ENCODE measurements at regions not wholly inside any gene's neighbourhood (a gene's known extent, or its start where the extent isn't known, plus 50 kb on each side); places are given as distances from the start of the nearest gene placed in this dataset.
A peak's percentile ranks its signal among the peaks of the same experiment; 100 is the strongest.
"Not testable (repeated sequence)": the region's sequence is repeated elsewhere in the genome, so short reads cannot be mapped to it uniquely, and the experiment has no call there.

DNA sequence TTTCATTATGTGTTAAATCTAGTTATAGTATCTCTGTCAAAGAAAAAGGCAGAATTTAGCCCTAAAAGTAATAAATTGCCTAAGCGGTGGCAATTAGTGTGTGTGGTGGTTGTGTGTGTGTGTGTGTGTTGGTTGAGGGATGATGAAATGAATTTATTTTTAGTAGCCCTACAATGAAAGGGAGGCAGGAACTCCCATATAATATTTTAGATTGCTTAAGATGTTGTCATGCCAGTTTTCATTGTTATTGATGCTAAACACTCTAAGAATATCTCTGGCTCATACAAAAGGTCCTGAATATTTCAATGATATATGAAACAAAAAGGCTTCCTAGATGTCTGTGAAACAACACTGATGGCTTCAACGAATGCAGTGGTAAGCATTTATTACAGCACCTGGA is 140.6 kb upstream of the TBC1D5 start:
- DNase-seq, result no peak

DNA sequence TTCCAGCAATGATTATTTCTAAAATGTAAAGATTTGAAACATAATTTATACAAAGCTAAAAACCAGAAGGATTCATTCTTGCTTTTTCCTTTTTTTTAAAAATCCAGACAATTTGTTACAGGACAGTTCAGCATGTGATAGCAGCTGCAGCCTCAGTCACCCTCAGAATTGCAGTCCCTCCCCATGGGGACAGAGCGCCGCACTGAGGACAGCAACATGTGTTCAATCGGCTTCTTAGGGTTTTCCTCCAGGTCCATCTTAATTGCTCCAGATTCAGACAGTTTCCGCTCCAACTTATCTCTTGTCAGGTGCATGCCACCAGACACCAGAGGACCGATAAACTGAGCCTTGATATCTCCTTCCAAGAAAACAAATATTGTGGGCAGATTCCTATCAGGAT is 134.9 kb upstream of the TBC1D5 start:
- no peak for DNase-seq

DNA sequence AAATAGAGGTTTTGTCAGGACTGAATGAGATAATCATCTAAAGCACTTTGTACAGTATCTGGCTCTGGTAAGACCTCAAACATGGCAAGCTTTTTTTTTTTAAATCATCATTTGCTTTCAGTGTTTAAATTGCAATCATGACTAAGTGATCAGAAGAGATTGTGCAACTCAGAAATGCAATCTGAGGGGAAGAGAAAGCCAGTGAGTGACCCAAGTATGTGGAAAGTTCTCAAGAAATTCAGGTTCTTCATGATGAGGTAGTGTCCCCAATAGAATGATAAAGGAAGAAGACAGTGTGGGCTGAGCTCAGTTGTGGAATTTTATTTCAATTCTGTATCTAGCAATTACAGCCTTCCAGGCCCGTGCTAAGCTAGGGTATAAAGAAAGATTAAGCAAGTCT is 132.2 kb upstream of the TBC1D5 start:
- no peak for DNase-seq

DNA sequence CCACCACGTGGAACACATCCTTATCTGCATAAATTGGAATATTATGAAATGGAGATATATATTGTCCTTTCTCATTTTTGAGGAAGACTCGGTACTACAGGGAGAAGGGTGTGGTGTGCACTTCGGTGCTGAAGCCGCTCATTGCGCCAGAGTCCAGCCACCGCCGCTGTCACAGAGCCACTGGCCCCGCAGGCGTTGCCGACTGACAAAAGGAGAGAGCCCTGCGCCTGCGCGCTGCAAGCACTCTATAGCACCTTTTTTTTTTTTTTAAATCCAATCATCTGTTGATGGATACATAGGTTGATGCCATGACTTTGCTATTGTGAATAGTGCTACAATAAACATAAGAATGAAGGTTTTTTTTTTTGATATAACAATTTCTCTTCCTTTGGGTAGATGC is 130.0 kb upstream of the TBC1D5 start:
- DNase-seq, result no peak

DNA sequence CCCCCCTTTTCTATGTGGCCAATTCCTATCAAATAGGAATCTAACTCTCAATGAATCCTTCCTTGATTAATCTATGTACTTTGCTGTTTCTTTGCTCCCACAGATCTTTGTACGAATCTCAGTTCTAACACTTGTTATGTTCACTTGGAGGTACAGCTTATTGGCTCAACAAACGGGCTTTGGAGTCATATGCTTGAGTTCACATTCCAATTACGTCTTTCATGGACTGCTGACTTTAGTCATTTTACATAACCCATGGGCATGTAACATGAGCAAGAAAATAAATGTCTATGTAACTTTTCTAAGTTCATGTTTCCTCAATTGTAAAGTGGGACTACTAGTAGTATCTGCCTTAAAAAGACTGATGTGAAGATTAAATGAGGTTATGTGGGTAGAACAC is 123.2 kb upstream of the TBC1D5 start:
- DNase-seq, result no peak

DNA sequence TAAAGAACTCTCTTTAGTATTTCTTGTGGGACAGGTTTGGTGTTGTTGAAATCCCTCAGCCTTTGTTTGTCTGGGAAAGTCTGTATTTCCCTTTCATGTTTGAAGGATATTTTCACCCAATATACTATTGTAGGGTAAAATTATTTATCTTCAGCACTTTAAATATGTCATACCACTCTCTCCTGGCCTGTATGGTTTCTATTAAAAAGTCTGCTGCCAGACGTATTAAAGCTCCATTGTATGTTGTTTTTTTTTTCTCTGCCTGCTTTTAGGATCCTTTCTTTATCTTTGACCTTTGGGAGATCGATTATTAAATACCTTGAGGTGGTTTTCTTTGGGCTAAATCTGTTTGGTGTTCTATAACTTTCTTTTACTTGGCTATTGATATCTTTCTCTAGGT is 119.0 kb upstream of the TBC1D5 start:
- DNase-seq, result no peak

DNA sequence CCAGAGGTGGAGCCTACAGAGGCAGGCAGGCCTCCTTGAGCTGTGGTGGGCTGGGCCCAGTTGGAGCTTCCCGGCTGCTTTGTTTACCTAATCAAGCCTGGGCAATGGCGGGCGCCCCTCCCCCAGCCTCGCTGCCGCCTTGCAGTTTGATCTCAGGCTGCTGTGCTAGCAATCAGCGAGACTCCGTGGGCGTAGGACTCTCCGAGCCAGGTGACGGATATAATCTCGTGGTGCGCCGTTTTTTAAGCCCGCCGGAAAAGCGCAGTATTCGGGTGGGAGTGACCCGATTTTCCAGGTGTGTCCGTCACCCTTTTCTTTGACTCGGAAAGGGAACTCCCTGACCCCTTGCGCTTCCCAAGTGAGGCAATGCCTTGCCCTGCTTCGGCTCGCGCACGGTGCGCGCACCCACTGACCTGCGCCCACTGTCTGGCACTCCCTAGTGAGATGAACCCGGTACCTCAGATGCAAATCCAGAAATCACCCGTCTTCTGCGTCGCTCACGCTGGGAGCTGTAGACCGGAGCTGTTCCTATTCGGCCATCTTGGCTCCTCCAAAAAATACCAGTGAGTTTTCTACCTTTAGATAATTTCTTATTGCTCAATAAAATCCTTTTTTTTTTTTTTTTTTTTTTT is 118.5 kb upstream of the TBC1D5 start:
- not testable (repeated sequence) for DNase-seq

DNA sequence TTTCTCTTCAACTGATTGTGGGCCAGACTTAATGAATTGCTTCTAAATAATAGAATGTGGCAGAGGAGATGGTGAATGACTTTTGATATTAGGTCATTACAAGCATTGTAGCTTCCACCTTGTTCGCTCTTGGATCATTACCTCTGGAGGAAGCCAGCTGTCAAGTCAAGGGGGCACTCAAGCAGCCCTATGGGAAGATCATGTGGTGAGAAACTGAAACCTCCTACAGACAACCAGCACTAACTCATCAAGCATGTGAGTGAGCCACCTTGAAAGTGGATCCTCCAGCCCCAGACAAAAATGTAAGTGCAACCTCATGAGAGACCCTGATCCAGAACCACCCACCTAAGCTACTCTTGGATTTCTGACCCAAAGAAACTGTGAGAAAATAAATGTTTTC is 109.8 kb upstream of the TBC1D5 start:
- DNase-seq, result no peak

DNA sequence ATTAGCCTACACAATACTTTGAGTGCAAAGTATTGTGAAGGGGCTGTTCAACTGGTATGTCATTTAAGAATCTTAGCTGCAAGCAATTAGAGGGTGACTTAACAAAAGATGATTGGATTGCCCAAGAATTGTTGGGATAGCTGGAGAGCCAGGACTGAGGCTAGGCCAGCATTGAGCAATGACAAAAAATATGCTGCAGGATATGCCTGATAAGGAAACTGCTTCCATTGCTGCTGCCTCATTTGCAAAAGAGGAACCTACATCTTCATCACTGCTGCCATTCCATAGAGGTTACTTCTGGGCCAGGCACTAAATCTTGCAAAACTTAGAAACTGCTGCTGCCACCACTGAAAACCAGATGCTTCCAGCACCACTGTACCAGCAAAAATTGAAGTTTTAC is 108.0 kb upstream of the TBC1D5 start:
- DNase-seq, result no peak

DNA sequence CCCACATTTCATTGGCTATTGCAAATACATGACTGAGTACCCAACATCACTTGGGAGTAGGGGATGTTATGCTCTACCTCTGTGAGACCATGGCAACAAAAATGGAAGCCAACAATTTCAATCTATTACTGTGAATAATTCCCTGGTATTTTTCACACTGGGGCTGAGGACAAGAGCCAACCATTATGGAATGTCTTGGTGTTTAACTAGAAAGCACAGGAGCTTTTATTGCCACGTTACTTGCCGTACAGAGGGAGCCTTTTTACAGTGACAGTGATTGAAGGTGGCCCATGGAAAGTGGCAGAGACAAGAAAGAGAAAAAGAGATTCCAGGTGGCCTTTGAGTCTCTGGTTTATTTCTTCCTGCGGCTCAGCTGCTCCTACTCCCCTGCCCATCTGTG is 105.7 kb upstream of the TBC1D5 start:
- no peak for DNase-seq

DNA sequence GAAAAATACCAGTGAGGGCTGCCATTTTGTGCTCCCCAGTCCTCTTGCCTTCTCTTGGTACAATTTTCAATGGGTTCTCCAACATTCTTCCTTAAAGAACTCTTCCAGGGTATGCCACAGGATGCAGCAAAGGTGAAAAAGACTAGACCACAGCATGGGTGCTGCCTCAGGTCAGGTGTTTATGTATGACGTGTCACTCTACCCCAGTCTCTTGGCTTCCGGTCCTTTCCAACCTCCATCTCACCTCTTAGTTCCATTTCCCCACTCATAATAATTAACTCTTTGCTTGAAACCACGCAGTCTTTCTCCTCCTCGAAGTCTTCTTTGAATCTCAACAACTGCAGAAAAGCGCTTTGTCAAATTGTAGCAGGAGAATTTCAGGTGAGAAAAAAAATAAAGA is 104.7 kb upstream of the TBC1D5 start:
- DNase-seq, result no peak

DNA sequence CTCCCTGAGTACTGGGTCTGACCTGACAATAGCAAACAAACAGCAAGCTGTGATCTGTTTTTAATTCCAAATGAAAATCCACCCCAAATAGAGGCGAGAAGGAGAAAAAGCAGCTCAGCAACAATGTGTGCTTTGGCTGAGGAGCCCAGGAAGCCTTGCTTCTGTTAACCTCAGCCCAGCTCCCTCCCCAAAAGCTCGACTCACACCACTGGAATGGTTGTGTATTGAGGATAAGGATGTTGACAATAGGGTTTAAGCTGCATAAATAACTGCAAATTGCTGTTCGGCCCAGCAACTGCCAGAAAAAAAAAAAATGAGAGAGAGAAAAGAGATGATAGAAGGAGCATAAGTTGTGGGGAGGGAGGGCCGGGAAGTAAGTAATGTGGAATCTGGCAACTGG is 104.0 kb upstream of the TBC1D5 start:
- DNase-seq, result no peak

DNA sequence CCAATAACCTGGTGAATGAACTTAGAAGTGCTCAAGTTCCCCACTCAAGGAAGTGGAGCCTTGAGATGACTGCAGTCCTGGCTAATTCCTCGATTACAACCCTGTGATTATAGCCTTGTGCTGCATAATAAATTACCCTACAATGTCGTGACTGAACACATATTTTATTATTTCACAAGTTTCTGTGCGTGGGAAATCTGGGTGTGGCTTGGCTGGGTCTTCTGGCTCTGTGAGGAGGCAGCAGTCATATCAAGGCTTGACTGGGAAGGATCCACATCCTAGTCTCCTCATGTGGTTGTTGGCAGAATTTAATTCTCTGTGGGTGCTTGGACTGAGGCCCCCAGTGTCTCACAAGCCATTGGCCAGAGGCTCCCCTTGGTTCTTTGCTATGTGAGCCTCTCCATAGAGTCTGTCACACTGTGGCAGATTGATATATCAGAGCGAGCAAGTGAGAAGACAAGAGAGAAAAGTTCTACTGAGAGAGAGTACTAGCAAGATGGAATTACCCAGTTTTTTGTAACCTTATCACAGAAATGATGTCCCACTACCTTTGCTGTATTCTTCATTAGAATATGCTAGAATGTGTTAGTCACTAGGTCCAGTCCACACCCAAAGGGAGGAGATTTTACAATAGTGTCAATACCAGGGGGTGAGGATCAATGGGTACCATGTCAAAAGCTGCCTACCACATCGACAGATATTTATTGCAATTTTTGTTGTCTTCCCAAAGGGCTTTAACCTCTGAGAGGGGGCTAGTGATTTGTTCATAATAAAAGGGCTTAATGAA is 102.8 kb upstream of the TBC1D5 start:
- DNase-seq, result no peak

DNA sequence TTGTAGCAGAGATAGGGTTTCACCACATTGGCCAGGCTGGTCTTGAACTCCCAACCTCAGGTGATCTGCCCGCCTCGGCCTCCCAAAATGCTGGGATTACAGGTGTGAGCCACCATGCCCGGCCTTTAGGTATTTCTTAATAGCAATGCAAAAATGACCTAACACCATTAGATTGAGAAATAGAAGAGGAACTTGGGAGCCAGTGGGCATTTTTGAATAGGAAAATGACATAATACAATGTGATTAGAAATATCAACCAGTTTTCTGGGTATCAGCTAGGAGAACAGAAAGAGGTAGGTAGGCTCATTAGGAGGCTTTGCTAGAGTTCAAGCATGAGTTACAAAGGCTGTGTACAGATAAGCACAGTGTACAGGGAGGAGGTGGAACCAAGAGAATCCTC is 101.8 kb upstream of the TBC1D5 start:
- no peak for DNase-seq

DNA sequence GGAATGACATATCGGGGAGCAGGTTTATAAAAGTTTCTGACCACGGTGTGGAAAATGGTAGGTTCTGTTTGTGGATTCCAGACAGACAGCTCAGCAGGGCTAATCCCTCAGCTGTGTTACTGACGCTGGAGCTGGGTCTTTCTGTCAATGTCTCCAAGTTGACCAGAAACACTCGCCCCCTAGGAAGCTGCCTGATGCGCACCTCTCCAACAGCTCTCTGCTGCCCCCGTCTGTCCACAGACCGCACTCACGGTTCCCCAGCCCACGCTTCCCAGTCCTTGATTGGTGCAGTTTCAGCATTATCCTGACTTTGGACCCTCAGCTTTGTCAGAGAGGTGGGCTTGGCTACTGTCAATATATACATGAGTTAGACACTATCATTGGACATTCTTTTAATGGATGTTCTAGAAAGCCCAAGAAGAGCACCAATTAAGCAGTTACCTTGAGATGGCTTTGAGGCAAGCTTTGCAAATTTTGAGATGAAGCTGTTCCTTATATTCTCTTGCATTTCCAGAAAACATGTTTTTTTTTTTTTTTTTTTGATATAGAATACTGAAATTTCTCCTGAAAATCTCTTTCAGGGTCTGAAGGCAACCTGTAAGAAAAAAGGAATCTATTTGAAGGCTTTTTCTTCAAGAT is 98.9 kb upstream of the TBC1D5 start:
- DNase-seq, result peak; percentile 72

DNA sequence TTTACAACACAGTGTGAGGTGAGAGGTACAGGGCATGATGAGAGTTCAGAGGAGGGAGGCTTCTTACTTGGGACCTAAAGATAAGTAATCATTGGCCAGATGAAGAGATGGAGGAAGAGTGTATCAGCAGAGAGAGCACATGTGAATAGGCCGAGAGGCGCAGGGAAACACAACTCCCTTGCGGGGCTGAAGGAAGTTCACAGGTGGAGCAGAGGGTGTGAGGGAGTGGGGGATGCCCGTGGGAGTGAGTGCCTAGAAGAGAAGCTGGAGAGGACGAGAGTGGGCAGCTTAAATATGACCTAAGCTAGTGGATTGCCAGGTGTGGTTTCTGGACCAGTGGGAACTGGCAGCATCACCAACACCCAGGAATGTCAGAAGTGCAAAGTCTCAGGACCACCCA is 98.2 kb upstream of the TBC1D5 start:
- no peak for DNase-seq

DNA sequence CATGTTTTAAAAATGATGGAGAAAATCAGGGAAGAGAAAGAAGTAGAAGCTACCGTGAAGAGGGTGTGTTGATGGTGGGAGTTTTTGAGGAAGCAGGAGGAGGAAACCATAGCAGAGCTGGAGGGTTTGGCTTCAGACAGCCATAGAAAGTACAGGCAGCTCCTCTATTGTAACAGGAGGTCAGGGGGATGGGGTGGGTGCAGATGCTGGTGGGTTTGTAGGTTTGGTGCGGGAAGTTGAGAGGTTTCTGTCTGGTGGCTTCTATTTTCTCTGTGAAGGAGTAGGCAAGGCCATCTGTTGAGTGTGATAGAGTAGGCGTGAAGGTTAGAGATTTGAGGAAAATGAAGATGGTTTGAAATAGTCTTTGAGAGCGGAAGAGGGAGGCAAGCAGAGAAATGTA is 97.7 kb upstream of the TBC1D5 start:
- DNase-seq, result no peak

DNA sequence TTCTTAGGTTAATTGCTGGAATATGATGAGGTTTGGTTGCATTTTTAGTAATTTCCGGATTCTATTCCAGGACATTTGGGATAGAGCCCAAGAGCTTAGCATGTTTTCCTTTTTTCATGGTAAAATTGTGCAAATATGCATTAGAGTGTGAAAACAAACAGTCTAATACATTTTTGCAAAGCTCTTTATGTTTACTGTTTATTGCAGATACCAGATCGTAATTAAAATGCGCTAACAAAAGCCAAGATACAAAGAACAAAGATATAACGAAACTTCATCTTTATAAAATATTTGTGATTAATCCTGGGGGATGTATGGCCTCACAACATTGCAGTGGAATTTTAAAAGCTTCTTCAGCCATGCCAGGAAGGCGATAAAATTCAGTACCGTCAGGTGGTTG is 94.5 kb upstream of the TBC1D5 start:
- no peak for DNase-seq

DNA sequence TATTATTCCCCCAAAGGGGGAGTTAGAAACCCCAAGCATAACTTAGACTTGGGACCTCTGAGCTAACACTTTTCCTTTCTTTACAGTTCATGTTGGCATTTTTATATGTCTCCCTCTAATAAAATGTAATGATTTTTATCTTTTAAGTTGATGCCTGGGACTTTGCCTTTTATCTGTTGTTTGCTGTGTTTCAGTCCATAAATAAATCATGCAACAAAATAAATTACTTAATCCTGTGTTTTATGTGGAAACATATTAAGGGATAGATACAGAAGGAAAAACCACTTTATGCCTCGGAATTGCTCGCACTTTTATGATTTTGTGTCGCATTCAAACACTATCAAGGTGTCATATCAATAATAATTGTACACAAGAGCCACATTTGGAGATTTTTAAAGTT is 93.7 kb upstream of the TBC1D5 start:
- DNase-seq, result no peak

DNA sequence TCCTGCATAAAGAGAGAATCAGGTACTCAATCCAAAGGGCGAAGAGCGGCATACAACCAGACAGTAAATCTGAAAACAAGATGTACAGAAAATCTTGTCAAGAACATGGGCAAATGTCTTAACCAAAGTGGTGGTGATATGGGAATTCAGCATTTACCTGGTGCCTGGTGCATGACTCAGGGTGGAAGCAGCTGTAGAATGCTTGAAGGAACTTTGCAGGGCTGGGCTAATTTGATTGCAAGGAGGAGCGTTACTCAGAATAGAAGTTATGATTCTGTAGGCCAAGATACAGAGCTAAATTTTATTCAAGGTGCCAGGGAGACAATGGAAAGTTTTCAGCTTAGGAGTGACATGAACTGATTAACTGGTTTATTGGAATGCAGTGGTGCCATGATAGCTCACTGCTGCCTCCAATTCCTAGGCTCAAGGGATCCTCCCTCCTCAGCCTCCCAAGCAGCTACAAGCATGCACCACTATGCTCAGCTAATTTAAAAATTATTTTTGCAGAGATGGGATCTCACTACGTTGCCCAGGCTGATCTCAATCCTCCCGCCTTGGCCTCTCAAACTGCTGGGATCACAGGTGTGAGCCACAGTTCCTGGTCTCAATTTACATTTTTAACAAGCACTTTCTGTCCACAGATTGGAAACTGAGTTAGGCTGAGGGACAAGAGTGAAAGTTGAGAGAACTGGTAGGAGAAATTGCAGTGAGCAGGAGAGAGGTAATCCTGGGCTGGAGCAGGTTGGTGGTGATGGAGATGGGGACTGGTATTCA is 91.5 kb upstream of the TBC1D5 start:
- no peak for DNase-seq

DNA sequence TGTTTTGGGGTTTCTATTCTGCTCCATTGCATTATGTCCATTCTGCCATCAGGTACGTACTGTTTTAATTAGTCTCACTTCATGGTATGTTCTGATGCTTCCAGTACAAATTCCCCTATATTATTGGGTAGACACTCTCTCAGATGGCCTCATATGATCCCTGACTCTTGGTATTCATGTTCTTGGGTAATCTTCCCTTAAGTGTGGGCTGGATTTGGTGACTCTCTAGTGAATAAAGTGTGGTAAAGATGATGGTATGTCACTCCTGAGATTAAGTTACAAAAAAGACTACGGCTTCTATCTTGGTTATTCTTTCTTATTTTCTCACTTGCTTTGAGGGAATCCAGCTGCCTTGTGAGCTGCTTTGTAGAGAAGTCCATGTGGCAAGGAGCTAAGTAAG is 89.6 kb upstream of the TBC1D5 start:
- no peak for DNase-seq

DNA sequence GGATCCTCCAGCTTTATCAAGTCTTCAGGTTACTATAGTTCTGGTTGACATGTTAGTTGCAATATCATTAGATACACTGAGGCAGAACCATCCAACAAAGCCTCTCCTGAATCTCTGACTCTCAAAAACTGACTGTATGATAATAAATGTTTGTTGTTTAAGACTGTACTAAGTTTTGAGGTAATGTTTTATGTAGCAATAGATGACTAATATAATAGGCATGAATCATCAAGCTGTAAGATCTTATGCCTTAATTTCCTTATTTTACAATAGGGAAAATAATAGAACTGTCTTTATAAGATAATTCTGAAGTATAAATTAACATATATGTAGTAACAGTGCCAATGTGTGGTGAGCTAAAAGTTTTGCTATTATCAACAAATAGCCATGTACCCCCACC is 88.9 kb upstream of the TBC1D5 start:
- DNase-seq, result no peak

DNA sequence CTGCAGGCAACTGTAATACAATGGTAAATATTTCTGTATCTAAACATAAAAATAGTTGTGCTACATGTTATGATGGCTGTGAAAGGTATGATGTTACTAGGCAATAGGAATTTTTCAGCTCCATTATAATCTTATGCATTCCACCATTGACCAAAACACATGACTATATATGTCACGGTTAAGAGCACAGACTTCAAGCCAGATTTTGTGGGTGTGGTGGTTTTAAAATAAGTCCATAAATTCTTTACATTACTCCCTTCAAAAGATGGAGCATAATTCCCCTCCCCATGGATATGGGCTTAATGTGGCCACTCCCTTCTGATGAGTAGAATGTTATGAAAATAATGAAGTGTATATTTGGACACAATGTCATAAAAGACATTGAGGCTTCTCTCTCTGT is 88.4 kb upstream of the TBC1D5 start:
- DNase-seq, result peak; percentile 89

Measured in fibroblast of skin of scalp (primary cell).